Fibroblast of lung (primary cell): ENCODE measurements at regions not wholly inside any gene's neighbourhood (a gene's known extent, or its start where the extent isn't known, plus 50 kb on each side); places are given as distances from the start of the nearest gene placed in this dataset.

Experiments used
- CTCF ChIP-seq, 2 donors: IDR thresholded peaks in 1 of 2; conservative IDR thresholded peaks in 1 of 2; 1 replicate in 1 of 2; 2 replicates in 1 of 2; pipeline ENCODE4 v1.5.1; 2011 to 2012; ENCODE audit warnings: low read length in 2 of 2, control low read depth in 1 of 2, inconsistent platforms in 1 of 2, low read depth in 1 of 2, mild to moderate bottlenecking in 1 of 2
- EZH2 ChIP-seq: IDR thresholded peaks from 2 replicates; pipeline ENCODE4 v1.5.1; 2012; ENCODE audit warnings: low read length, control low read depth, mild to moderate bottlenecking; ENCODE audit errors: missing control alignments

- no peak for TF ChIP-seq CTCF (conservative IDR thresholded peaks at IDR 0.05 in 1 of 2, IDR thresholded peaks at IDR 0.05 in 1 of 2; ENCODE audit: low read depth in 1 of 2, low read length in 2 of 2)
- TF ChIP-seq EZH2 = no peak
Observed at GRCh38 chr9:108074900-108075299, 585.3 kb upstream of the KLF4 start.
